ENCODE measurements at regions not wholly inside any gene's neighbourhood (a gene's known extent, or its start where the extent isn't known, plus 50 kb on each side); places are given as distances from the start of the nearest gene placed in this dataset.

GRCh38 chr13:48896312-48896711, 79.4 kb upstream of the FNDC3A start (continued):
- TF ChIP-seq CEBPG (CRISPR knock-in tag; IDR thresholded peaks at IDR 0.05) (no peak), CEBPG (tag; conservative IDR thresholded peaks at IDR 0.05 in 1 of 2, IDR thresholded peaks at IDR 0.05 in 1 of 2) (peak; percentile 29 to 44; a peak in 2 of 4 replicates), NFRKB (IDR thresholded peaks at IDR 0.05; ENCODE audit: low read depth) (no peak), MAX (CRISPR knock-in tag; IDR thresholded peaks at IDR 0.05) (no peak), ZNF609 (CRISPR knock-in tag; IDR thresholded peaks at IDR 0.05; ENCODE audit: borderline replicate concordance) (no peak), POLR2A (conservative IDR thresholded peaks at IDR 0.05) (no peak), PPARD (CRISPR knock-in tag; IDR thresholded peaks at IDR 0.05) (no peak), THRAP3 (IDR thresholded peaks at IDR 0.05; ENCODE audit: borderline replicate concordance) (no peak), NR2C2 (CRISPR knock-in tag; IDR thresholded peaks at IDR 0.05) (no peak), NR2C2 (tag; IDR thresholded peaks at IDR 0.05) (no peak), TARDBP (IDR thresholded peaks at IDR 0.05) (no peak), GTF2F1 (IDR thresholded peaks at IDR 0.05; ENCODE audit: low read depth, low read length) (no peak), FOXK1 (CRISPR knock-in tag; IDR thresholded peaks at IDR 0.05; ENCODE audit: borderline replicate concordance) (no peak), CHD2 (IDR thresholded peaks at IDR 0.05; ENCODE audit: low read depth, low read length) (no peak), MYBL2 (IDR thresholded peaks at IDR 0.05; ENCODE audit: low read depth) (no peak), MYBL2 (CRISPR knock-in tag; IDR thresholded peaks at IDR 0.05; ENCODE audit: borderline replicate concordance) (no peak), ZNF398 (CRISPR knock-in tag; IDR thresholded peaks at IDR 0.05) (no peak)

Data from K562 (cell line).